ENCODE measurements at regions not wholly inside any gene's neighbourhood (a gene's known extent, or its start where the extent isn't known, plus 50 kb on each side); places are given as distances from the start of the nearest gene placed in this dataset.

DNA sequence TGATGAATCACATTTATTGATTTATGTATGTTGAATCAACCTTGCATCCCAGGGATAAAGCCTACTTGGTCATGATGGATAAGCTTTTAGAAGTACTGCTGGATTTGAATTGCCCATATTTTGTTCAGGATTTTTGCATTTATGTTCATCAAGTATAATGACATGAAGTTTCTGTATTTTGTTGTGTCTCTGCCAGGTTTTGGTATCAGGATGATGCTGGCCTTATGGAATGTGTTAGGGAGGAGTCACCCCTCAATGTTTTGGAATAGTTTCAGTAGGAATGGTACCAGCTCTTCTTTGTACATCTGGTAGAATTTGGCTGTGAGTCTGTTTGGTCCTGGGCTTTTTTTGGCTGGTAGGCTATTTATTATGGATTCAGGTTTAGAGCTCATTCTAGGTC is 1643.1 kb upstream of the B3GALT2 start:
- H3K9me3 ChIP-seq (ENCODE audit: control insufficient read depth in 1 of 2, insufficient read depth in 1 of 2, low read depth in 1 of 2, low read length in 2 of 2), result no peaks in the 10 kb centered on the region
- BruUV-seq (replicated peaks), result no TSS peak
- H3K4me3 ChIP-seq (replicated peaks in 1 of 2; ENCODE audit: low read depth in 1 of 2, low read length in 2 of 2), result no peak overlapping the region
- DNase-seq (ENCODE audit: low read depth, low spot score) (peak; percentile 4), ATAC-seq (no peak)
- H2AFZ ChIP-seq (ENCODE audit: low read depth, low read length, poor library complexity, severe bottlenecking), result peak overlapping the region; percentile 49
- H4K20me1 ChIP-seq (ENCODE audit: insufficient read depth), result no peaks in the 10 kb centered on the region
- H3K27me3 ChIP-seq (ENCODE audit: insufficient read depth, low read length), result no peaks in the 10 kb centered on the region
- no peak overlapping the region for H3K9ac ChIP-seq (ENCODE audit: low read length)
- no peak for TF ChIP-seq EZH2phosphoT487 (IDR thresholded peaks at IDR 0.05; ENCODE audit: borderline replicate concordance)
- 0 out of 2 replicates have a peak, but pooled peaks have one; percentile 13 for TF ChIP-seq FOSL1 (IDR thresholded peaks at IDR 0.05; ENCODE audit: low read depth)
- CTCF ChIA-PET, result no interaction called here
- no peaks in the 10 kb centered on the region for H3K79me2 ChIP-seq (ENCODE audit: insufficient read depth, low read length)
- intact Hi-C loops (cut with micrococcal nuclease), result no loop called here
- RAD21 ChIA-PET (ENCODE audit: low non-redundant PET in 1 of 2, low total read pairs in 2 of 2, uncharacterized antibody in 2 of 2, unreplicated experiment in 2 of 2), result no interaction called here
- H3K27ac ChIP-seq (ENCODE audit: low read depth, low read length), result no peak overlapping the region
- H3K36me3 ChIP-seq (ENCODE audit: control insufficient read depth in 1 of 2, insufficient read depth in 2 of 2, low read length in 2 of 2), result no peaks in the 10 kb centered on the region
- H3K9me2 ChIP-seq (ENCODE audit: insufficient read depth), result 0 out of 2 replicates have a peak, but pooled peaks cover 2% of the 10 kb centered on the region
- H3K4me2 ChIP-seq (ENCODE audit: low read length), result peak overlapping the region; percentile 31; the same call in 1 of the 2 replicates
- peaks cover 0 to 15% of the 10 kb centered on the region in 2 experiments; a peak in 2 of 4 replicates for H3K4me1 ChIP-seq (ENCODE audit: control insufficient read depth in 1 of 2, insufficient read depth in 2 of 2, low read length in 2 of 2)
- POLR2A ChIA-PET, result no interaction called here

DNA sequence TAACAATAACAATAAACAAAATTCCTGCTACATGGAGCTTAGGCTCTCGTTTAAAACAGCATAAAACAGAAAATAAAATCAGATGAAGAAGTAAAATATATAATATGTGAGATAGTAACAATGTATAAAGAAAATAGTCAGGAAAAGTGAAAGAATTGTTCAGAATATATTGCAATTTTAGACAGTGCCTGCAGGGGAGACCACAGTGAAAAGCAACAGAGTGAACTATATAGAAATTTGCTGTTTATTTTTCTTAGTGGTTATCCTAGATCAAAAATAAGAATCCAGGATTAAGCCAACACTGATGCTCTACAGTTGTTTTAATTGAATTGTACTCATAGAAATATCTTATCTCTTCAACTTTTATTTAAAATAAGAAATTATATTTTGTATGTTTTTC is 1639.0 kb upstream of the B3GALT2 start:
- Histone ChIP-seq H3K27ac (ENCODE audit: low read depth, low read length) (no peak overlapping the region), H3K9me3 (ENCODE audit: control insufficient read depth in 1 of 2, insufficient read depth in 1 of 2, low read depth in 1 of 2, low read length in 2 of 2) (no peaks in the 10 kb centered on the region), H3K9ac (ENCODE audit: low read length) (no peak overlapping the region), H3K4me1 (ENCODE audit: control insufficient read depth in 1 of 2, insufficient read depth in 2 of 2, low read length in 2 of 2) (peaks cover 0 to 9% of the 10 kb centered on the region in 2 experiments; a peak in 2 of 4 replicates), H2AFZ (ENCODE audit: low read depth, low read length, poor library complexity, severe bottlenecking) (no peak overlapping the region), H4K20me1 (ENCODE audit: insufficient read depth) (no peaks in the 10 kb centered on the region), H3K27me3 (ENCODE audit: insufficient read depth, low read length) (no peaks in the 10 kb centered on the region), H3K79me2 (ENCODE audit: insufficient read depth, low read length) (no peaks in the 10 kb centered on the region), H3K36me3 (ENCODE audit: control insufficient read depth in 1 of 2, insufficient read depth in 2 of 2, low read length in 2 of 2) (no peaks in the 10 kb centered on the region), H3K9me2 (ENCODE audit: insufficient read depth) (no peaks in the 10 kb centered on the region), H3K4me3 (replicated peaks in 1 of 2; ENCODE audit: low read depth in 1 of 2, low read length in 2 of 2) (no peak overlapping the region), H3K4me2 (ENCODE audit: low read length) (no peak overlapping the region)
- ChIA-PET RAD21 (ENCODE audit: low non-redundant PET in 1 of 2, low total read pairs in 2 of 2, uncharacterized antibody in 2 of 2, unreplicated experiment in 2 of 2) (no interaction called here), CTCF (no interaction called here), POLR2A (no interaction called here)
- DNase-seq (ENCODE audit: low read depth, low spot score), result no peak
- intact Hi-C loops (cut with micrococcal nuclease), result no loop called here
- ATAC-seq, result no peak
- TF ChIP-seq, protein P1, sequence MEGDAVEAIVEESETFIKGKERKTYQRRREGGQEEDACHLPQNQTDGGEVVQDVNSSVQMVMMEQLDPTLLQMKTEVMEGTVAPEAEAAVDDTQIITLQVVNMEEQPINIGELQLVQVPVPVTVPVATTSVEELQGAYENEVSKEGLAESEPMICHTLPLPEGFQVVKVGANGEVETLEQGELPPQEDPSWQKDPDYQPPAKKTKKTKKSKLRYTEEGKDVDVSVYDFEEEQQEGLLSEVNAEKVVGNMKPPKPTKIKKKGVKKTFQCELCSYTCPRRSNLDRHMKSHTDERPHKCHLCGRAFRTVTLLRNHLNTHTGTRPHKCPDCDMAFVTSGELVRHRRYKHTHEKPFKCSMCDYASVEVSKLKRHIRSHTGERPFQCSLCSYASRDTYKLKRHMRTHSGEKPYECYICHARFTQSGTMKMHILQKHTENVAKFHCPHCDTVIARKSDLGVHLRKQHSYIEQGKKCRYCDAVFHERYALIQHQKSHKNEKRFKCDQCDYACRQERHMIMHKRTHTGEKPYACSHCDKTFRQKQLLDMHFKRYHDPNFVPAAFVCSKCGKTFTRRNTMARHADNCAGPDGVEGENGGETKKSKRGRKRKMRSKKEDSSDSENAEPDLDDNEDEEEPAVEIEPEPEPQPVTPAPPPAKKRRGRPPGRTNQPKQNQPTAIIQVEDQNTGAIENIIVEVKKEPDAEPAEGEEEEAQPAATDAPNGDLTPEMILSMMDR (IDR thresholded peaks at IDR 0.05 in 2 of 3, conservative IDR thresholded peaks at IDR 0.05 in 1 of 3; ENCODE audit: borderline replicate concordance in 1 of 3, insufficient read depth in 1 of 3, low read depth in 2 of 3, low read length in 2 of 3), result peak in 2 of 3 experiments; percentile 18 to 23; a peak in 2 of 6 replicates
- no peak for TF ChIP-seq EGR1 (IDR thresholded peaks at IDR 0.05; ENCODE audit: low read depth)
- no TSS peak for BruUV-seq (replicated peaks)

Measured in HCT116 (cell line).